COLO829 (cell line): ENCODE measurements at regions not wholly inside any gene's neighbourhood (a gene's known extent, or its start where the extent isn't known, plus 50 kb on each side); places are given as distances from the start of the nearest gene placed in this dataset.
A peak's percentile ranks its signal among the peaks of the same experiment; 100 is the strongest.

Experiments
- DNase-seq: peaks from one replicate; pipeline ENCODE4 v3.0.0; 2012; ENCODE audit warnings: low spot score

DNA sequence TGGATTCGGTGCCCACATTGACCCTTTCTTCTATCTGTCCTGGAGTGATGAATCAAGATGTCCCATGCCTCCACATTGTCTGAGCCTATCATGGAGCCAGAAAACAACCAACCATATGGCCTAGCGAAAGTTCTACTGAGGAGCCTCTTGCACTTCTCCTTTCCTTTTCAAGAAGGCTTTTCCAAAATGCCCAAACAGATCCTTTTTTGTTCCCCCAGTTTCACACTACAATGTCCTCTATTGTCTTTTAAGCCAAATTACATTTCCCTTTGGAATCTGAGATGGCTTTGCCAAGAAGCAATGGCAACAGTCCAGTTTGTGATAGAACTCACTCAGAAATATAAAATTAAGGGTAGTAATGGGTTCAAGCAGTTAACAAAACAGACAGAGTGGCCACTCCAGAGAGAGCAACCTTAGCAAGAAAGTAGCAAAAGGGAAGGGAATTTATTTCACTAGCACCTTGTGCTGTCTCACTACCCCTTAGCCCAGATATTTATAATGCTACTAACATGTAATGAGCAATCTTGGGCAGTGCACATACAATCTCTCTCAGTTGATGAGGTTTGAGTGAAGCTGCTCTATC, 194.6 kb upstream of the PDE1C start:
- DNase-seq = peak; percentile 86

DNA sequence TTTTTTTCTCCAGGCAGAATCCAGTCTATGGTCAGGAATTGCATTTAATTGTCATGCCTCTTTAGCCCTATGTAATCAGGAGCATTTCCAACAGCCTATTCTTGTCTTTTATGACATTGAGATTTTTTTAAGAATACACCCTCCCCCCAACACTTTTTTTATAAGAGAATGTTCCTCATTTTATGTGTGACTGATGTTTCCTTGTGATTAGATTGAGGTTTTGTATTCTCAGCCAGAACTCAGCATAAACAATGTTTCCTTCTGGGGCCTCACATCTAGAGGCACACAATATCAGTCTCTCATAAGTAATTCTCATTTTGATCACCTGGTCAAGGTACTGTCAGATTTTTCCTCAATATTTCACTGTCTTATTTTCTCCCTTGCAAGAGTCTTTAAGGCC, 193.4 kb upstream of the PDE1C start:
- DNase-seq = no peak

DNA sequence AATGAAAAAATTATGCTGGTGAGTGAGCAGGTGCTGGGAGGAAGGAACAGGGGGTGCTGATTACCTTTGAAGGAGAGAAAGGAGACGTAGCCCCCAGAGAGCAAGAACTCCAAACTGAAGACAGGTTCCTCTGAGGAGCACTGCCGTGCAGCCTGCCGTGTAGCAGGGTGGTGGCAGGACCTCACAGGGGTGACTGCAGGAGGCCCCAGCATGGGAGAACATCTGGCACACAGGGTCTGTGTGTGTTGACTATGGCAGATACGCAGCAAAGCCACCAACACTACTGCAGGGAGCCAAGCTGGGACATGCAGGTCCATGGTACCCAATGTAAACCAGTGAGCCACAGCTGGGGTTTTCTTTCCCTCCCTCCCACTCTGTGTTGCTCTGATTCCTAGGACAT, 192.1 kb upstream of the PDE1C start:
- no peak for DNase-seq

GRCh38 chr7:32259931-32260596, 189.9 kb upstream of the PDE1C start:
- no peak for DNase-seq

DNA sequence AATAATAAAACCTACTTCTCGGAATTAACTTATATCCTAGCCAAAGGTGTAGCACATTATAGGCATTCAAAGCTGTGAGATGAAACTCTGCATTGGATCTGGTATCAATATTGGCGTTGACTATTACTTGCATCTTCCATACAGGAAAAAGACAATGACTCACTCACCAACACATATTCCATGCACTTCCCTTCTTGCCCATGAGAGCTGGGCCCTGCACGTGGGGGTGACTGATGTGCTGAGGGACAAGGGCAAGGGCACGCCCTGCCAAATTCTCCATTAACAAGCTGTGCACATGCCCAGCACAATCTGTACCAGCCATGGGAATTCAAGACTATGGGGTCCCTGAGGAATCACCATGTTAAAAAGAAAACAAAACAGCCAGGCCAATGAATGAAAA, 188.1 kb upstream of the PDE1C start:
- DNase-seq = no peak

DNA sequence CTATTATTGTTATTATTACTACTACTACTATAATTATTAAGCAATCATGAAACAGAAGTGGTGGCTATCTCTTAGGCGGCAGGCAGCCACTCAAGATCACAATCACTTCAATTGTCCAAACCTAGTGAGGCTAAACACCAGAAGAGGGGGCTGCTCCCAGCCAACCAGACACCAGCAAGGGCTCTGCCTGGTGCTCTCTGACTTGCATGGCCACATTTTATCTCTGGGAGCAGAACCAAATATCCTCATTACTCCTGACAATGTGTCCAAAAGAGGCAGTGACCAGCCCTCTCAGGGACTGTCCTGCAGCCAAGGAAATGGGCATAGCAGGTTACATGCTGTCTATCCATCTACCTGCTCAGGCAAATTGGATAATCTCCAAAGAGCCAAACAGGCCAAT, 187.4 kb upstream of the PDE1C start:
- no peak for DNase-seq

- no peak for DNase-seq
These were observed 186.6 kb upstream of the PDE1C start for GRCh38 chr7:32256811-32257210.

DNA sequence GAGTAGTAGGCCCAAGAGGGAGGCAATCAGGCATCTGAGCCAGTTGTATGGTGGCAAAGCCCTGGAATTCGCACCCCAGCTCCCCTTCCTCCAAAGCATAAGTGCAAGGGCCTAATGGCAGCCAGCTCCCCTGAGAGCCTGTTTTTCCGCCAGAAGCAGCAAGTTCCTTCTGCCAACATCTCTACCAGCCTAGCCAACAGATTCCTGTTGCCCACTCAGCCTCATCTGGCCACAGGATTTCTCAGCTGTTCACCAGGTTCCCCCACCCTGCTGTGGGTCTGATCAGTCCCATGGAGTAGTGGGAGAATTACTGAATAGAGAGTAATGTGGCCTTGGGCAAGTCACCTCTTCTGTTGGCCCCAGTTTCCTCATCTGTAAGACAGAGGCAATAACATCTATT, 186.2 kb upstream of the PDE1C start:
- no peak for DNase-seq

GRCh38 chr7:32255036-32255435, 184.8 kb upstream of the PDE1C start:
- DNase-seq = no peak

DNA sequence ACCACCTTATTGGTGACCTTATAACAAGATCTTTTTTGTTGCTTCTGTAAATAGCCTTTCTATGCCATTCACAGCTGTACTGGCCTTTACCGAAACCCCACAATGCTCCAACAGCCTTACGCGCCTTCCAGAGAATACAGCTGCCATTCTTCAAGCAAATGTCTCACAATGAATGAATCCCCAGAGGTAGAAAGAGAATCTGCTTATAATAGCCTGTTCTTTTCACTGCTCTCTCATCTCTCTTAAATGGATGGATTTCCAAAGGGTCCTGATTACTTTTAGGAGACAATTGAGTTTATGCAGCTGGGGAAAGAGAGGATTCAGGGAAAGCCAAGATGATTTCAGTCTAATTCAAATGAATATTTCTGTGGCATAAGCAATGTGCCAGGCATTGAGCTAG, 183.1 kb upstream of the PDE1C start:
- no peak for DNase-seq

DNA sequence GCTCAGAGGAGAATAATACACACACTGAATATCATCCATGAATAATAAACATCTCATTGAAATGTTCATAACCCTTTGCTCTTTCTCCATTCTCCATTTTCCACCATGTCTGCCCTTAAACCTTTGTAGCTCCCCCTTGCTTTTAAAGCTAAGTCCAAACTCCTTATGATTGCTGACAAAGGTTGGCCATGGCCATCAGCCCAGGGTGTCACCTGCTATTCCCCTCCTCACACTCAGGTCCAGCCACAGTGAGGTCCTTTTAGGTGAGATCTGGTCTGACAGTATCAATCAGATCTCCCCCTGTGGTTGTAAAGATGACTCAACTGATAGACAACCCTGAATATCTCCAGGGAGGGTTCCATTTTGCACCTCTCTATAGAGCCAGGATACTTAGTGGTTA, 181.5 kb upstream of the PDE1C start:
- DNase-seq = no peak

- no peak for DNase-seq
These were observed 180.5 kb upstream of the PDE1C start for GRCh38 chr7:32250471-32251260.

DNA sequence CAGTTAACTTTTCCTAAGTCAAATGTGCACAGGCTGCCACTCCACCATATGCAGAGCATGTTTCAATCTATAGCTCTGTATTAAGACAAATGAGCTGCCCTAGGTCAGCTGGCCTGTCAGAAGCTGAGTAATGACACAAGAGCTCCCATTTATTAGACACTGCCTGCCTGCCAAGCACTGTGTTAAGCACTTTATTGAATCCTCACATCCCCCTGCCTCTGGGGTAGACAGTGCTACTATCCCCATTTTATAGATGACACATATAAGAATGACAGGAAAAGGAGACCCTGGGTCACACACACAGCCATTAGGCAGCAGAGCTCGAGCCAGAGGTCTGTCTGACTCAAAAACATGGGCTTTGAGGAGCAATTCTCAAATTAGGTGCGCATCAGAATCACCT, 179.8 kb upstream of the PDE1C start:
- DNase-seq = no peak

- DNase-seq = no peak
These were observed 178.3 kb upstream of the PDE1C start for GRCh38 chr7:32248522-32248921.

- no peak for DNase-seq
These were observed 174.7 kb upstream of the PDE1C start for GRCh38 chr7:32244806-32245345.

- DNase-seq = no peak
These were observed 173.6 kb upstream of the PDE1C start for GRCh38 chr7:32243687-32244290.

DNA sequence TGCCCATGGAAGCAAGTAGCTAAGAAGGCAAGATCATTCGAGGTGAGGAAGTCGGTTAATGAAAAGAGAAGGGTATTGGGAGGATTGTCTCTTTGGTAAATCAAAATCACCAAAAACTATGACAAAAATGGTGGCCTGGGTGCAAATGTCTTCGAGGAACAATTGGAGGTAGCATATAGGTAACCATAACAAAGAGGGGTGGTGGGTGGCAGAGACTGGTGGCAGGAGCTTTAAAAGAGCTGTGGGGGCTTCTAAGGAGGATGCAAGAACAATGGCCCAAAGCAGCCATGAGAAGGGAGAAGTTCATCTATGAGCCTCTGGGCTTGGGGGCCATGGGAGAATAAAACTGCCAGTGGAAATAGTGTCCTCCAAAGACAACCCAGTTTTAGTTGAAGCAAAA, 172.2 kb upstream of the PDE1C start:
- no peak for DNase-seq

DNA sequence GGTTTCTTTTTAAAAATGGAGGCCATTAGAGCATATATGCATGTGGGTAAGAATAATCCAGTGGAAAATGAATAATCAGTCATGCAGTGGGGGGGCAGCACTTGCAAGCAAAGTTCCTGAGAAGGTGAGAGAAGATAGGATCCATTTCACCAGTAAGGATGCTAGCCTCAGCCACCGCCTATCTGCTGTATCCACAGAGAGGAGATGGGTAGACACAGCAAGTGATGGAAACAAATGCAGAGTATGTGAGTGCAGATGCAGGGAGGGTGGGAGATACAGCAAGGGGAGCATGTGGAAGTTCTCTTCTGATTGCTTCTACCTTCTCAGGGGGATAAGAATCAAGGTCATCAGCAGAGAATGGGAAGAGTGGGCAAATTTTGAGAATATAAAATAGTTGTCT, 171.4 kb upstream of the PDE1C start:
- DNase-seq = no peak

- no peak for DNase-seq
These were observed 169.6 kb upstream of the PDE1C start for GRCh38 chr7:32239764-32240163.

DNA sequence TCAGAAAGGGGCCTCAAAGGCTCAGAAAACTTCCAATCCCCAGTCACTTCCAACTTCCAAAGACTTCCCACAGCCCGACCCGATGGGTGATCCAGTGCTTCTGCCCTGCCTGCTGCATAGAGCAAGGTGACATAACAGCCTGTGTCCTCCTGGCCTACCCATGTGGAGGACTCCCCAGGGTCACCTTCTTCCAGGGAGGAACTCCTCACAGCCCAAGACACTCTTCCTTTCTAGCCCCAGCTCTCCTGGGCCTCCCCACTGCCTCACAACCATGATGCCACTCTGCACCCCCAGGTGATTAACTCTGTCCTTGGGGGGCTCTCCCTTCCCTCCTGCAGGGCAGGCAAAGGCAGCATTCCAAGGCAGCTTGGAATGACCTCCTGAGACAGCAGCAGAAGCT, 158.4 kb upstream of the PDE1C start:
- no peak for DNase-seq

GRCh38 chr7:32227746-32228145, 157.5 kb upstream of the PDE1C start:
- DNase-seq = no peak

DNA sequence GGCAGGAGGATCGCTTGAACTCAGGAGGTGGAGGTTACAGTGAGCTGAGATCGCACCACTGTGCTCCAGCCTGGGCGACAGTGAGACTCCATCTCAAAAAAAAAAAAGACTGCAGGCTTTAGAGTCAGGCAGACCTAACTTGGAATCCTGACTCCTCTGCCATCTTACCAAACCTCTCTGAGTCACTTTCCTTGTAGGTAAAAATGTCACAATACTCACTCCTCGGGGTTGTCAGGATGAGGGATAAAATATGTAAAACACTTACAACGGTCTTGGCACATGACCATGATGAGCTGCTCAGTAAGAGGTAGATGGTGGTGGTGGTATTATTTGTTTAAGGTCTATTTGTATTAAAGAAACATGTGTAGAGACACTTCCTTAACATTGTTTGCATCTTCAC, 154.1 kb upstream of the PDE1C start:
- DNase-seq = no peak

DNA sequence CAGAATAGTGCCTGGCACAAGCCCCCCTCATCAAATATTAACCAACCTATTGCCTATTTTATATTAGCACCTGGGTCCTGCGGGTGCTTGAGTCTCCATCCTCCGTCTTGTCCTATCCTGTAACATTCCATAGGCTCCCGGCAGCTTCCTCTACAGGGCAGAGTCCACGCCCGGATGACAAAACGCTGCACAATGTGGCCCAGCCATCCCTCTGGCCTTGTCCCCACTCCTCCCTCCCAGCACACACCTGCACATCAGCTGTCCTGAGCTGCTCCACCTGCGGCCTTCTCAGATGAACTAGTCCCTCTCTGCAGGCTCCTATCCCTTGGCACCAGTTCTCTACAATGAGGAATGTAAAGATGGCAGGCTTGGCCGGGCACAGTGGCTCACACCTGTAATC, 153.5 kb upstream of the PDE1C start:
- DNase-seq = no peak
